ENCODE measurements at regions not wholly inside any gene's neighbourhood (a gene's known extent, or its start where the extent isn't known, plus 50 kb on each side); places are given as distances from the start of the nearest gene placed in this dataset.

- TF ChIP-seq CTCF (IDR thresholded peaks at IDR 0.05) (no peak), POLR2A (IDR thresholded peaks at IDR 0.05) (no peak)
Observed at GRCh38 chr1:230519246-230519645, 93.1 kb upstream of the PGBD5 start.
